Aorta (tissue), 5 donors: ENCODE measurements at regions not wholly inside any gene's neighbourhood (a gene's known extent, or its start where the extent isn't known, plus 50 kb on each side); places are given as distances from the start of the nearest gene placed in this dataset.
A peak's percentile ranks its signal among the peaks of the same experiment; 100 is the strongest.

ENCODE experiments used
- ATAC-seq: fragments of 200-7000 bp; cut with Tn5 transposase; one replicate; pipeline ENCODE4 v1.9.1; 2022; ENCODE audit warnings: moderate library complexity; ENCODE audit not compliant: low FRiP score
- DNase-seq, 2 donors: peaks; one replicate each; pipeline ENCODE4 v3.0.0-alpha.2; 2020
- H3K27ac ChIP-seq, 2 donors: one replicate each; pipeline ENCODE4 v1.5.1; 2013; ENCODE audit warnings: low read length in 2 of 2, mild to moderate bottlenecking in 2 of 2, moderate library complexity in 2 of 2, control low read depth in 1 of 2, inconsistent platforms in 1 of 2, low read depth in 1 of 2
- H3K27me3 ChIP-seq, 2 donors: one replicate each; pipeline ENCODE4 v1.6.1; 2013; ENCODE audit warnings: control low read depth in 1 of 2, low read length in 1 of 2, mild to moderate bottlenecking in 1 of 2, moderate library complexity in 1 of 2; ENCODE audit not compliant: insufficient read depth in 2 of 2, control insufficient read depth in 1 of 2
- H3K36me3 ChIP-seq, 2 donors: one replicate each; pipeline ENCODE4 v1.6.1; 2013; ENCODE audit warnings: control low read depth in 1 of 2, low read length in 1 of 2, mild to moderate bottlenecking in 1 of 2; ENCODE audit not compliant: insufficient read depth in 2 of 2, control insufficient read depth in 1 of 2
- H3K4me1 ChIP-seq, 2 donors: one replicate each; pipeline ENCODE4 v1.6.1; 2013; ENCODE audit warnings: low read length in 2 of 2, control low read depth in 1 of 2, mild to moderate bottlenecking in 1 of 2, moderate library complexity in 1 of 2; ENCODE audit not compliant: insufficient read depth in 2 of 2, control insufficient read depth in 1 of 2
- H3K4me3 ChIP-seq, 2 donors: one replicate each; pipeline ENCODE4 v1.5.1; 2013; ENCODE audit warnings: low read length in 2 of 2, control low read depth in 1 of 2, mild to moderate bottlenecking in 1 of 2
- H3K9me3 ChIP-seq: one replicate; pipeline ENCODE4 v1.6.1; 2013; ENCODE audit warnings: mild to moderate bottlenecking, low read length; ENCODE audit not compliant: control insufficient read depth
- WGBS, 2 donors: extraction: QIAGEN DNeasy Blood & Tissue Kit; methylation state at CpG; one replicate each; pipeline ENCODE4 v1.1.7; 2013; 5-methylcytosine and 5-hydroxymethylcytosine counted together
- intact Hi-C, 2 donors: fragments of 100-400 bp; cut with DNase I; formaldehyde crosslinking; loops; one replicate each; pipeline versions ENCODE4 v1.14.2 to v1.15.0; 2022
- donor health status: healthy with polysubstance abuse.
- donor health status: Bipolar disorder and iron deficiency.
- donor health status: DM: no; HTN: no; CAD: no.
- donor health status: DM: no; HTN: no; CAD: no.
- donor health status: DM: yes; HTN: yes; CAD: no.

- ATAC-seq, result no peak
- WGBS, 2 donors, result 95% methylated on average over 3 of the region's 3 CpGs
- H3K9me3 ChIP-seq, result no peaks in the 10 kb centered on the region
- H3K27ac ChIP-seq, result no peak overlapping the region
- intact Hi-C loops, result no loop called here
- H3K27me3 ChIP-seq, result no peaks in the 10 kb centered on the region
- no peak for DNase-seq
- H3K4me3 ChIP-seq, result no peak overlapping the region
- H3K36me3 ChIP-seq, result no peaks in the 10 kb centered on the region
- H3K4me1 ChIP-seq, result no peaks in the 10 kb centered on the region
These were observed 81.2 kb upstream of the ETV6 start for GRCh38 chr12:11568155-11568761.

DNA sequence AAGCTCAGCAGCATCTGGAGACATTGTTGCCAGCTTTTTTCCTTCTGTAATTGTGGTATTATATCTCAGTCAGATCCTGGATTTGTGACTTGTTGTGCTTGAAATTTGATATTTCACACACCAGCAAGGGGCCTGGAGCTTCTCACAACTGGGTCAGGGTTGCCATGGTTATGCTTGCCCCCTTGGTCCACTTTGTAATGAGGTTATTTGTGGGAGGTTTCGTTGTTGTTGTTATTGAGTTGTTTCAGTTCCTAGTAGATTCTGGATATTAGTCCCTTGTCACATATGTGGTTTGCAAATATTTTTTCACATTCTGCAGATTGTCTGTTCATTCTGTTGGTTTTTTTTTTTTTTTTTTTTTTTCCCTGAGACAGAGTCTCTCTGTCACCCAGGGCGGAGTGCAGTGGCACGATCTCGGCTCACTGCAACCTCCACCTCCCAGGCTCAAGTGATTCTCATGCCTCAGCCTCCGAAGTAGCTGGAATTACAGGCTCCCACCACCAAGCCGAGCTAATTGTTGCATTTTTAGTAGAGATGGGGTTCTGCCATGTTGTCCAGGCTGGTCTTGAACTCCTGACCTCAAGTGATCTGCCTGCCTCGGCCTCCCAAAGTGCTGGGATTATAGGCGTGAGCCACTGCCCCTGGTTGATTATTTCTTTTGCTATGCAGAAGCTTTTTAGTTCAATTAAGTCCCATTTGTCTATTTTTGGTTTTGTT is 80.6 kb upstream of the ETV6 start:
- 96 to 97% methylated on average over 8 of the region's 8 CpGs for WGBS, 2 donors
- Histone ChIP-seq H3K4me3 (no peak overlapping the region), H3K9me3 (no peaks in the 10 kb centered on the region), H3K4me1 (no peaks in the 10 kb centered on the region), H3K27ac (no peak overlapping the region), H3K36me3 (no peaks in the 10 kb centered on the region), H3K27me3 (no peaks in the 10 kb centered on the region)
- ATAC-seq (no peak), DNase-seq (no peak)
- intact Hi-C loops, result no loop called here

- DNase-seq (no peak), ATAC-seq (no peak)
- intact Hi-C loops, result no loop called here
- Histone ChIP-seq H3K4me1 (no peaks in the 10 kb centered on the region), H3K27me3 (no peaks in the 10 kb centered on the region), H3K4me3 (no peak overlapping the region), H3K27ac (no peak overlapping the region), H3K36me3 (no peaks in the 10 kb centered on the region), H3K9me3 (no peaks in the 10 kb centered on the region)
These were observed 79.8 kb upstream of the ETV6 start for GRCh38 chr12:11569716-11570115.

DNA sequence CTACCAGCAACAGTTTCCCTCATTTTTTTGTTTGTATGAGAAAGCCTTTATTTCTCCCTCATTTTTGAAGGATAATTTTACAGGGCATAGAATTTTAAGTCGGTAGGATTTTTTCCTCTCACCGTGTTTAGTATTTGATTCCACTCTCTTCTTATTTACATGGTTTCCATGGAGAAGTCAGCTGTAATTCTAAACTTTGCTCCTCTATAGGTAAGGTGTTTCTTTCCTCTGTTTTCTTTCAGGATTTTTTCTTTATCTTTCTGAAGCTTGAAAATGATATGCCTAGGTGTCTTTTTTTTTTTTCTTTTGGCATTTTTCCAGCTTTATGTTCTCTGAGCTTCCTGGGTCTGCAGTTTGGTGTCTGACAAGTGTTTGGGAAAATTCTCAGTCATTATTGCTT is 75.6 kb upstream of the ETV6 start:
- Histone ChIP-seq H3K9me3 (no peaks in the 10 kb centered on the region), H3K27ac (no peak overlapping the region), H3K4me1 (peaks cover 0 to 6% of the 10 kb centered on the region in 2 donors), H3K36me3 (no peaks in the 10 kb centered on the region), H3K27me3 (no peaks in the 10 kb centered on the region), H3K4me3 (no peak overlapping the region)
- DNase-seq, result no peak
- 97 to 98% methylated on average over 2 of the region's 2 CpGs for WGBS, 2 donors
- no peak for ATAC-seq
- intact Hi-C loops, result no loop called here

- H3K4me1 ChIP-seq, result peaks cover 0 to 9% of the 10 kb centered on the region in 2 donors
- DNase-seq, result no peak
- intact Hi-C loops, result loop anchor here in 1 of 2 donors (2.0 kb wide), 1 partner anchor 13 kb away; no protein-coding TSS in a partner anchor
- no peak overlapping the region for H3K4me3 ChIP-seq
- H3K27me3 ChIP-seq, result no peaks in the 10 kb centered on the region
- 89 to 99% methylated on average over 1 of the region's 1 CpG for WGBS, 2 donors
- no peaks in the 10 kb centered on the region for H3K36me3 ChIP-seq
- no peak for ATAC-seq
- no peak overlapping the region for H3K27ac ChIP-seq
- no peaks in the 10 kb centered on the region for H3K9me3 ChIP-seq
These were observed 73.4 kb upstream of the ETV6 start for GRCh38 chr12:11576104-11576503.

DNA sequence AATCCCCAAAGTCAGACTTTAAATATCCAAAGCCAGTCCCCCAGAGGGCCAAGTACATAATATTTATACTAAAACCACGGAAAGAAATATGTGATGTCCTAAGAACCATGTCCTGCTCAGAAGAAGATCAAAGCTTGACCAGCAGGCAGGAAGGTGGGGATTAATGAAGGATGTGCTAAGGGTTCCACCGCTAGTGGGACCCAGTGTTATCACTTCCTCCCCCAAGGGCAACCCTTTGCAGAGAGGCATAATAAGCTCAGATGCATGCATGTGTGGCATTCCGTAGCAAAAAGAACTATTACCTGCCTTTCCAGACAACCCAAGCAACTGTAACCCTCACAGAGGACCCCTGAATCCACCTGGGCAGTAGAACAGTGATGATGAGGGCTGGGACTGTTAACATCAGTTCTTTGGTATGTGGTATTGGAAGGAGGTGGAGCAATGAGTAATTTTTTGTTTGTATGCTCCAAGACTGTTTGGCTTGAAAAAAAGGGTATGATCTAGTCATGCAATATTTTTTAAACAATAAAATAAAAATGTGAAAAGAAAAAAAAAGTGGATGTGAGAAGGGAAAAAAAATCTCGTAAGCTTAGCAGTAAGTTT is 71.7 kb upstream of the ETV6 start:
- peak overlapping the region in 1 of 2 donors; percentile 12 for H3K27ac ChIP-seq
- no peak for DNase-seq
- H3K9me3 ChIP-seq, result no peaks in the 10 kb centered on the region
- H3K27me3 ChIP-seq, result no peaks in the 10 kb centered on the region
- 46 to 47% methylated on average over 4 of the region's 4 CpGs for WGBS, 2 donors
- H3K4me3 ChIP-seq, result no peak overlapping the region
- ATAC-seq, result no peak
- intact Hi-C loops, result loop anchor here in 1 of 2 donors (2.0 kb wide), 1 partner anchor 15 kb away; no protein-coding TSS in a partner anchor
- H3K4me1 ChIP-seq, result peaks cover 0 to 9% of the 10 kb centered on the region in 2 donors
- H3K36me3 ChIP-seq, result no peaks in the 10 kb centered on the region

DNA sequence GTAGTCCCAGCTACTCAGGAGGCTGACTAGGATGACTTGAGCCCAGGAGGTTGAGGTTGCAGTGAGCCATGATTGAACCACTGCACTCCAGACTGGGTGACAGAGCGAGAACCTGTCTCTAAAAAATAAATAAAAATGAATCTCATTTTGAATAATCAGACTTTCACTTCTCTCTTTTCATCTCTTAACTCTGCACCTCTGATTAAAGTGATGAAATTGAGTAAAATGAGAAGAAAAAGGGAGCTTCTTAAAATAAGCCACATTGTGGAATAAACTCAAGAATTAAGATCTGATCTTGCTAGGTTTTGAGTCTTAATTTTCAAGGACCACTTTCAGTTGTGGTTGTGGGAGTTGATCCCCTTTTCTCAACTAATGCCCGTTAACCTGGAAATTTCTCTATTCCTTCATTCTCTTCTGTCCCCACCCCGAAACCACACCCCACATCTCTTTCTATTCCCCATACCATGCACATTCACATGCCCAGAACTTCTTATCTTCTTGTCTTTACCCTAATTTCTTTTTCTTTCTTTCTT is 70.9 kb upstream of the ETV6 start:
- Histone ChIP-seq H3K36me3 (no peaks in the 10 kb centered on the region), H3K4me1 (peaks cover 0 to 9% of the 10 kb centered on the region in 2 donors), H3K4me3 (no peak overlapping the region), H3K27ac (no peak overlapping the region), H3K9me3 (no peaks in the 10 kb centered on the region), H3K27me3 (no peaks in the 10 kb centered on the region)
- DNase-seq (no peak), ATAC-seq (no peak)
- intact Hi-C loops, result no loop called here
- 97 to 98% methylated on average over 3 of the region's 3 CpGs for WGBS, 2 donors

DNA sequence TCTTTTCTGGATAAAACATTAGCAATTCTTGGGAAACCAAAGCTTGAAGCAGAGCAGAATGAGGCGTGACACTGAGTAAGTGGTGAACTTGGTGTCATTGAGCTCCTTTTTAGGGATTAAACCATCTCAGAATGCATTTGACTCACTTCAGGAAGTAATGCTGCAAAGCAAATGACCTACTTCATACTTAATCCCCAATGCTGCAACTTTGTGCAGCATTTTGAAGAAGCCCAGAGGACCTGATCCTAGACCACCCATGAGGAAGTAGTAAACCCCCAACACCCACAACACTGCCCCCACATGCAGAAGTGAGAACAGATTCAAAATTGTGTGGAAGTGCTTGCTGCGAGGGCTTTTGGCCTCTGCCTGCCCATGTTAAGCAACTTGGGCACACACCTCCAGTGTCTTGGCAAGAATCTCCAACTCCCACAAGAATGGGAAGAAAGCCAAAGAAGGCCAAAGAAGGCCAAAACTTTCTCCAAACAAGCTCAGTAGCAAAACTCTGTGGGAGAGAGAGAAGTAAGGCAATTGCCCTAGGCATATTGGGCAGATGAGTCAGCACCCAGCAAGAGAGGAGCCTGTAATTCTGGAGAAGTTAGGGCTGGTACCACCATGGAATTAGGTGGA is 69.2 kb upstream of the ETV6 start:
- H3K9me3 ChIP-seq, result no peaks in the 10 kb centered on the region
- no peaks in the 10 kb centered on the region for H3K27me3 ChIP-seq
- DNase-seq (peak in 1 of 2 donors; percentile 57), ATAC-seq (peak; percentile 86)
- WGBS, 2 donors, result 2% methylated on average over 2 of the region's 2 CpGs
- no peak overlapping the region for H3K4me3 ChIP-seq
- H3K27ac ChIP-seq, result peak overlapping the region in 1 of 2 donors; percentile 67
- peaks cover 0 to 9% of the 10 kb centered on the region in 2 donors for H3K4me1 ChIP-seq
- H3K36me3 ChIP-seq, result no peaks in the 10 kb centered on the region
- intact Hi-C loops, result loop anchor here (1.0 to 10.0 kb wide), 3 partner anchors 69 to 453 kb away; partner anchors contain the start of gene ETV6 (in 1 of the 2)
